Pancreas (tissue), 10 donors: ENCODE measurements at regions not wholly inside any gene's neighbourhood (a gene's known extent, or its start where the extent isn't known, plus 50 kb on each side); places are given as distances from the start of the nearest gene placed in this dataset.

ENCODE experiments used
- ATAC-seq, 4 donors: fragments of 200-7000 bp; cut with Tn5 transposase; one replicate each; pipeline versions ENCODE4 v1.8.0 to v1.9.1; 2020; ENCODE audit warnings: mild to moderate bottlenecking in 4 of 4, moderate library complexity in 4 of 4
- DNase-seq, 6 donors: peaks; one replicate each; pipeline ENCODE4 v3.0.0-alpha.2; 2020
- FAIRE-seq: peaks from 2 replicates; lab custom pipeline; 2012; peaks lifted over from hg19 to GRCh38; lab: Jason Lieb, UNC
- H3K27ac ChIP-seq, 4 donors: fragments of 200-600 bp; sonication (generic); 1 replicate in 3 of 4; 2 replicates in 1 of 4; pipeline versions ENCODE4 v1.5.0 to v1.8.0; 2020
- H3K27me3 ChIP-seq, 4 donors: fragments of 200-600 bp; one replicate each; pipeline ENCODE4 v1.8.0; 2021
- H3K36me3 ChIP-seq, 3 donors: fragments of 200-600 bp; sonication (generic) in 1 of 3; one replicate each; pipeline versions ENCODE4 v1.5.0 to v1.8.0; 2020 to 2021
- H3K4me1 ChIP-seq, 3 donors: fragments of 200-600 bp; one replicate each; pipeline ENCODE4 v1.8.0; 2021
- H3K4me3 ChIP-seq, 4 donors: fragments of 200-600 bp; sonication (generic) in 2 of 4; one replicate each; pipeline versions ENCODE4 v1.5.0 to v1.8.0; 2020 to 2021
- H3K9me3 ChIP-seq, 4 donors: fragments of 200-600 bp; one replicate each; pipeline ENCODE4 v1.8.0; 2021
- CTCF ChIP-seq, 4 donors: fragments of 200-600 bp; sonication (generic) in 3 of 4; IDR thresholded peaks; one replicate each; pipeline versions ENCODE4 v1.5.0 to v1.8.0; 2021; ENCODE audit warnings: antibody characterized with exemption in 4 of 4
- WGBS, 2 donors: extraction: QIAGEN DNeasy Blood & Tissue Kit; methylation state at CpG; one replicate each; pipeline ENCODE4 v1.1.7; 2013; 5-methylcytosine and 5-hydroxymethylcytosine counted together
- intact Hi-C, 3 donors: fragments of 100-400 bp; cut with DNase I; formaldehyde crosslinking; loops; one replicate each; pipeline versions ENCODE4 v1.11.1 to v1.14.2; 2022
- donor health status: healthy with polysubstance abuse.
- donor health status: DM: no; HTN: no; CAD: no; lungs with moderate emphysema.
- donor health status: DM: no; HTN: no; CAD: no.
- donor health status: control.
- donor health status: control.
- donor health status: Bipolar disorder and iron deficiency.
- donor health status: DM: yes; HTN: yes; CAD: no.
- donor health status: DM: no; HTN: no; CAD: no.
- donor health status: DM: no; HTN: no; CAD: no.
- donor health status: DM: yes; HTN: yes; CAD: no.

DNA sequence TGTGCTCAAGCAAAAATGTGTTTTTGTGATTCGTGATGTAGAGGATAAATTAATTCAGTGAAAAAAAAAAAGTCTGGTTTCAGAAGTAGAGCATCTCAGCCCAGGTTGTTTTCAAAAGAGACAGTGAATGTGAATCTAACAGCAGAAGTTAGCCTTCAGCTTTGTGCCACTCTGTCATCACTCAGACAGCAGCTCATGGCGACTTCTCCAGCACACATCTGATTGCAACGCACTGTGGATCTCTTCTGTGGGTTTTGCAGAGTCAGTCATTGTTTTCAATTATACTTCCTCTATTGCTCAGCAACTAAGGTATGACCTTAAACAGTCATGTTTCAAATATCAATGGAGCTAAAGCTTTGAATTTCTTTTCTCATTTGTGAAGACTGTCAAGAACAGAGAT is 335.5 kb upstream of the POU3F2 start:
- no peak overlapping the region for H3K4me3 ChIP-seq
- no peaks in the 10 kb centered on the region for H3K4me1 ChIP-seq
- intact Hi-C loops = no loop called here
- ATAC-seq = no peak
- no peaks in the 10 kb centered on the region for H3K36me3 ChIP-seq
- 28 to 45% methylated on average over 3 of the region's 3 CpGs for WGBS, 2 donors
- TF ChIP-seq CTCF (IDR thresholded peaks at IDR 0.05) = no peak
- no peak for FAIRE-seq
- DNase-seq = no peak
- H3K27me3 ChIP-seq = peaks cover 0 to 5% (median 0%) of the 10 kb centered on the region in 4 donors
- H3K9me3 ChIP-seq = no peaks in the 10 kb centered on the region
- H3K27ac ChIP-seq = no peak overlapping the region

- Histone ChIP-seq H3K36me3 (no peaks in the 10 kb centered on the region), H3K27ac (no peak overlapping the region), H3K4me1 (no peaks in the 10 kb centered on the region), H3K9me3 (no peaks in the 10 kb centered on the region), H3K27me3 (no peaks in the 10 kb centered on the region), H3K4me3 (no peak overlapping the region)
- FAIRE-seq (no peak), DNase-seq (no peak), ATAC-seq (no peak)
- TF ChIP-seq CTCF (IDR thresholded peaks at IDR 0.05) = no peak
- 50 to 70% methylated on average over 2 of the region's 2 CpGs for WGBS, 2 donors
- intact Hi-C loops = no loop called here
Observed at GRCh38 chr6:98514073-98514720, 320.2 kb upstream of the POU3F2 start.

DNA sequence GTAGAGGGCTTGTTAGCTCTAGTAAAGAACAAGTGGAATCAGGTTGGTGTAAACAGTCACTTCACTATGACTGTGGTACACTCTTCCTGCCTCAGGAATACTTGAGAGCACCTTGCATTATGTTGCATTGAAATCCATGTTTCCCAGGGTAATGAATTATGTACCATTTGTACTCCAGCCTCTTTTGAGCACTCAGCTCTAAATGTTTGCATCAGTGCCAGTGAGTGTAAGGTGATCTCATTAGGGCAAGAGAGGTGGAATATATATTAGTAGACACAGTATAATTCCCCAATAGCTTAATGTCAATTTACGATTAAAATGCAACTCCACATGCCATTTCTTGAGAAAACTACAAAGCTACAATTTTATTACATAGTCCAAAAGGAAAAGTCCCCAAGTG is 319.6 kb upstream of the POU3F2 start:
- no peak for FAIRE-seq
- no peak for DNase-seq
- WGBS, 2 donors = 65 to 81% methylated on average over 1 of the region's 1 CpG
- H3K27me3 ChIP-seq = no peaks in the 10 kb centered on the region
- H3K9me3 ChIP-seq = no peaks in the 10 kb centered on the region
- no peak overlapping the region for H3K27ac ChIP-seq
- no peaks in the 10 kb centered on the region for H3K4me1 ChIP-seq
- no peak for TF ChIP-seq CTCF (IDR thresholded peaks at IDR 0.05)
- ATAC-seq = no peak
- no peak overlapping the region for H3K4me3 ChIP-seq
- H3K36me3 ChIP-seq = no peaks in the 10 kb centered on the region
- intact Hi-C loops = no loop called here

DNA sequence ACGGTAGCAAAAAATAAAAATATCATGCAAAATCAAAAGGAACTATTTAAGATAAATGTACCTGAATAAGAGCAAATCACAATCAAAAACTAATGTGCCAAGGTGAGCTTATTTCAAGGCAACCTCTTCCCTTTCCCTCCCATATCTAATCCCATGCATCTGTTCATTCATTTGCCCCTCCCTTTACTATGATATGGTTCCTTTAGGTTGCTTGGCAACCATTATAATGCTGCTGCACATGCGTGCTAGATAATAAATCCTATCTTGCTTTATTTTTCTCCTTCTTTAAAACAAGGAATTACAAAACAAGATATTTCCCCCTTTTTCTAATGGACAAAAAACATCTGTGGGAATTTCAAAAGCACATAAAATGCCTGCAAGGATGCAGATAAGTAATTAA is 318.2 kb upstream of the POU3F2 start:
- TF ChIP-seq CTCF (IDR thresholded peaks at IDR 0.05) = no peak
- Histone ChIP-seq H3K9me3 (no peaks in the 10 kb centered on the region), H3K27me3 (no peaks in the 10 kb centered on the region), H3K4me1 (no peaks in the 10 kb centered on the region), H3K36me3 (no peaks in the 10 kb centered on the region), H3K27ac (no peak overlapping the region), H3K4me3 (no peak overlapping the region)
- DNase-seq (no peak), ATAC-seq (no peak), FAIRE-seq (no peak)
- intact Hi-C loops = no loop called here
- WGBS, 2 donors = 35 to 50% methylated on average over 2 of the region's 2 CpGs

- no peak for TF ChIP-seq CTCF (IDR thresholded peaks at IDR 0.05)
- Histone ChIP-seq H3K36me3 (no peaks in the 10 kb centered on the region), H3K9me3 (no peaks in the 10 kb centered on the region), H3K4me1 (no peaks in the 10 kb centered on the region), H3K27me3 (no peaks in the 10 kb centered on the region), H3K27ac (no peak overlapping the region), H3K4me3 (no peak overlapping the region)
- ATAC-seq = no peak
- FAIRE-seq = no peak
- intact Hi-C loops = no loop called here
- WGBS, 2 donors = 19 to 26% methylated on average over 4 of the region's 4 CpGs
- DNase-seq = no peak
Observed at GRCh38 chr6:98516866-98517265, 317.5 kb upstream of the POU3F2 start.
